ENCODE measurements at regions not wholly inside any gene's neighbourhood (a gene's known extent, or its start where the extent isn't known, plus 50 kb on each side); places are given as distances from the start of the nearest gene placed in this dataset.

- Mint-ChIP-seq H3K9me3 (no peaks in the 10 kb centered on the region), H3K36me3 (no peaks in the 10 kb centered on the region), H3K27me3 (peaks cover 6% of the 10 kb centered on the region), H3K27ac (no peak overlapping the region), H3K4me1 (no peaks in the 10 kb centered on the region), H3K4me3 (no peak overlapping the region)
- DNase-seq: no peak
Observed at GRCh38 chr16:79509211-79509631, 91.3 kb downstream of the MAF start.

- Mint-ChIP-seq H3K36me3 (no peaks in the 10 kb centered on the region), H3K27ac (no peak overlapping the region), H3K4me3 (no peak overlapping the region), H3K9me3 (no peaks in the 10 kb centered on the region), H3K4me1 (no peaks in the 10 kb centered on the region), H3K27me3 (peaks cover 6% of the 10 kb centered on the region)
- no peak for DNase-seq
Observed at GRCh38 chr16:79508294-79508693, 92.2 kb downstream of the MAF start.

GRCh38 chr16:79505344-79505743 lies 95.2 kb downstream of the MAF start:
- Mint-ChIP-seq H3K9me3 (no peaks in the 10 kb centered on the region), H3K36me3 (no peaks in the 10 kb centered on the region), H3K27me3 (peaks cover 6% of the 10 kb centered on the region), H3K4me1 (no peaks in the 10 kb centered on the region), H3K27ac (no peak overlapping the region), H3K4me3 (no peak overlapping the region)
- no peak for DNase-seq

GRCh38 chr16:79503511-79503910 lies 97.0 kb downstream of the MAF start:
- no peaks in the 10 kb centered on the region for H3K36me3 Mint-ChIP-seq
- no peaks in the 10 kb centered on the region for H3K4me1 Mint-ChIP-seq
- H3K27ac Mint-ChIP-seq: no peak overlapping the region
- no peak for DNase-seq
- peaks cover 4% of the 10 kb centered on the region for H3K27me3 Mint-ChIP-seq
- H3K4me3 Mint-ChIP-seq: no peak overlapping the region
- H3K9me3 Mint-ChIP-seq: no peaks in the 10 kb centered on the region

GRCh38 chr16:79501446-79501845 lies 99.1 kb downstream of the MAF start:
- H3K9me3 Mint-ChIP-seq: no peaks in the 10 kb centered on the region
- H3K27me3 Mint-ChIP-seq: peaks cover under 1% of the 10 kb centered on the region
- no peak overlapping the region for H3K4me3 Mint-ChIP-seq
- no peak overlapping the region for H3K27ac Mint-ChIP-seq
- no peaks in the 10 kb centered on the region for H3K4me1 Mint-ChIP-seq
- DNase-seq: no peak
- no peaks in the 10 kb centered on the region for H3K36me3 Mint-ChIP-seq

- H3K27ac Mint-ChIP-seq: no peak overlapping the region
- DNase-seq: no peak
- no peaks in the 10 kb centered on the region for H3K27me3 Mint-ChIP-seq
- no peaks in the 10 kb centered on the region for H3K9me3 Mint-ChIP-seq
- H3K4me3 Mint-ChIP-seq: no peak overlapping the region
- H3K36me3 Mint-ChIP-seq: no peaks in the 10 kb centered on the region
- H3K4me1 Mint-ChIP-seq: no peaks in the 10 kb centered on the region
Observed at GRCh38 chr16:79500866-79501265, 99.7 kb downstream of the MAF start.

GRCh38 chr16:79500286-79500685 lies 100.3 kb downstream of the MAF start:
- no peak for DNase-seq
- Mint-ChIP-seq H3K27me3 (no peaks in the 10 kb centered on the region), H3K9me3 (no peaks in the 10 kb centered on the region), H3K4me3 (no peak overlapping the region), H3K4me1 (no peaks in the 10 kb centered on the region), H3K36me3 (no peaks in the 10 kb centered on the region), H3K27ac (no peak overlapping the region)

GRCh38 chr16:79498928-79499327 lies 101.6 kb downstream of the MAF start:
- DNase-seq: no peak
- H3K4me3 Mint-ChIP-seq: no peak overlapping the region
- no peaks in the 10 kb centered on the region for H3K27me3 Mint-ChIP-seq
- no peaks in the 10 kb centered on the region for H3K9me3 Mint-ChIP-seq
- no peak overlapping the region for H3K27ac Mint-ChIP-seq
- no peaks in the 10 kb centered on the region for H3K4me1 Mint-ChIP-seq
- no peaks in the 10 kb centered on the region for H3K36me3 Mint-ChIP-seq

- no peak overlapping the region for H3K27ac Mint-ChIP-seq
Observed at GRCh38 chr16:79497606-79498350, 102.8 kb downstream of the MAF start.

GRCh38 chr16:79493911-79494310 lies 106.6 kb downstream of the MAF start:
- Mint-ChIP-seq H3K36me3 (no peaks in the 10 kb centered on the region), H3K4me3 (no peak overlapping the region), H3K4me1 (no peaks in the 10 kb centered on the region), H3K27ac (no peak overlapping the region), H3K27me3 (peaks cover 4% of the 10 kb centered on the region), H3K9me3 (no peaks in the 10 kb centered on the region)
- DNase-seq: no peak

More at GRCh38 chr16:79497606-79498350, 102.8 kb downstream of the MAF start:
- Mint-ChIP-seq H3K36me3 (no peaks in the 10 kb centered on the region), H3K27me3 (no peaks in the 10 kb centered on the region), H3K4me3 (no peak overlapping the region), H3K9me3 (no peaks in the 10 kb centered on the region), H3K4me1 (no peaks in the 10 kb centered on the region)
- DNase-seq: no peak

- Mint-ChIP-seq H3K36me3 (no peaks in the 10 kb centered on the region), H3K4me3 (no peak overlapping the region), H3K9me3 (no peaks in the 10 kb centered on the region), H3K27ac (no peak overlapping the region), H3K27me3 (peaks cover 4% of the 10 kb centered on the region), H3K4me1 (no peaks in the 10 kb centered on the region)
- DNase-seq: no peak
Observed at GRCh38 chr16:79492036-79492435, 108.5 kb downstream of the MAF start.

GRCh38 chr16:79485020-79485419 lies 115.5 kb downstream of the MAF start:
- Mint-ChIP-seq H3K4me1 (no peaks in the 10 kb centered on the region), H3K4me3 (no peak overlapping the region), H3K9me3 (no peaks in the 10 kb centered on the region), H3K27ac (no peak overlapping the region), H3K36me3 (no peaks in the 10 kb centered on the region), H3K27me3 (peaks cover 4% of the 10 kb centered on the region)
- no peak for DNase-seq

GRCh38 chr16:79484237-79484636 lies 116.3 kb downstream of the MAF start:
- Mint-ChIP-seq H3K4me3 (no peak overlapping the region), H3K4me1 (no peaks in the 10 kb centered on the region), H3K36me3 (no peaks in the 10 kb centered on the region), H3K27ac (no peak overlapping the region), H3K27me3 (peaks cover 1% of the 10 kb centered on the region), H3K9me3 (no peaks in the 10 kb centered on the region)
- no peak for DNase-seq

- H3K27me3 Mint-ChIP-seq: no peaks in the 10 kb centered on the region
- H3K27ac Mint-ChIP-seq: no peak overlapping the region
- no peak for DNase-seq
- H3K4me3 Mint-ChIP-seq: no peak overlapping the region
- no peaks in the 10 kb centered on the region for H3K36me3 Mint-ChIP-seq
- no peaks in the 10 kb centered on the region for H3K9me3 Mint-ChIP-seq
- H3K4me1 Mint-ChIP-seq: no peaks in the 10 kb centered on the region
Observed at GRCh38 chr16:79483336-79483735, 117.2 kb downstream of the MAF start.

- no peak overlapping the region for H3K27ac Mint-ChIP-seq
- DNase-seq: no peak
- H3K4me3 Mint-ChIP-seq: no peak overlapping the region
- no peaks in the 10 kb centered on the region for H3K9me3 Mint-ChIP-seq
- no peaks in the 10 kb centered on the region for H3K36me3 Mint-ChIP-seq
- H3K27me3 Mint-ChIP-seq: no peaks in the 10 kb centered on the region
- H3K4me1 Mint-ChIP-seq: no peaks in the 10 kb centered on the region
Observed at GRCh38 chr16:79482011-79482410, 118.5 kb downstream of the MAF start.

- no peaks in the 10 kb centered on the region for H3K4me1 Mint-ChIP-seq
- H3K27ac Mint-ChIP-seq: no peak overlapping the region
- no peak for DNase-seq
- H3K36me3 Mint-ChIP-seq: no peaks in the 10 kb centered on the region
- H3K9me3 Mint-ChIP-seq: no peaks in the 10 kb centered on the region
- H3K4me3 Mint-ChIP-seq: no peak overlapping the region
- no peaks in the 10 kb centered on the region for H3K27me3 Mint-ChIP-seq
Observed at GRCh38 chr16:79480929-79481328, 119.6 kb downstream of the MAF start.

Data from activated naive CD8-positive, alpha-beta T cell treated with anti-CD3 and anti-CD28 coated beads for 36 hours (primary cell).